SIG-M5 treated with dmso at 0.1 percent for 504 hours (cell line): ENCODE measurements at regions not wholly inside any gene's neighbourhood (a gene's known extent, or its start where the extent isn't known, plus 50 kb on each side); places are given as distances from the start of the nearest gene placed in this dataset.
A peak's percentile ranks its signal among the peaks of the same experiment; 100 is the strongest.
"Not testable (repeated sequence)": the region's sequence is repeated elsewhere in the genome, so short reads cannot be mapped to it uniquely, and the experiment has no call there.

Source experiments
- DNase-seq: peaks from one replicate; lab custom pipeline; 2025; ENCODE audit not compliant: unreplicated experiment; lab: John Stamatoyannopoulos, UW

GRCh38 chr1:108314815-108315214 is 70.9 kb upstream of the NBPF4 start:
- no peak for DNase-seq

- peak; percentile 21 for DNase-seq
Observed at GRCh38 chr1:108316545-108316944, 72.7 kb upstream of the NBPF4 start.

DNA sequence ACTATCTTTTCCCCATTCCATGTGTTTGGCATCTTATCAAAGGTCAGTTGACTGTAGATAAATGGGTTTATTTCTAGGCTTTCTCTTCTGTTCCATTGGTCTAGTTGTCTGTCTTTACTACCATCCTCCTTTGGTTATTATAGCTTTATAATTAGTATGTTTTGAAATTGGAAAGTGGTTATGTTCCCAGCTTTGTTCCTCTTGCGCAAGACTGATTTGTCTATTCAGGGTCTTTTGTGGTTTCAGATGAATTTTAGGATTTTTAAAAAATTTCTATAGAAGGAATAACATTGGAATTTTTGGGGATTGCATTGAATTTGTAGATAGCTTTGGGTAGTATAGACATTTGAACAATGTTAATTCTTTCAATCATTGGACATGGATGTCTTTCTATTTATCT is 77.0 kb upstream of the NBPF4 start:
- no peak for DNase-seq

DNA sequence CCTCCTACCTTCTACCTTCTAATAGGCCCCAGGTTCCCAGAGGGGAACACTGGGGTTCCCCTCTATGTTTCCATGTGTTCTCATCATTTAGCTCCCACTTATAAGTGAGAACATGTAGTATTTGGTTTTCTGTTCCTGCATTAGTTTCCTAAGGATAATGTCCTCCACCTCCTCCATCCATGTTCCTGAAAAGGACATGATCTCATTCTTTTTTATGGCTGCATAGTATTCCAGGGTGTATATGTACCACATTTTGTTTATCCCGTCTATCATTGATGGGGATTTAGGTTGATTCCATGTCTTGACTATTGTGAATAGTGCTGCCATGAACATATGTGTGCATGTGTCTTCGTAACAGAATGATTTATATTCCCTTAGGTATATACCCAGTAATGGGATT is 81.5 kb upstream of the NBPF4 start:
- DNase-seq, result not testable (repeated sequence)

DNA sequence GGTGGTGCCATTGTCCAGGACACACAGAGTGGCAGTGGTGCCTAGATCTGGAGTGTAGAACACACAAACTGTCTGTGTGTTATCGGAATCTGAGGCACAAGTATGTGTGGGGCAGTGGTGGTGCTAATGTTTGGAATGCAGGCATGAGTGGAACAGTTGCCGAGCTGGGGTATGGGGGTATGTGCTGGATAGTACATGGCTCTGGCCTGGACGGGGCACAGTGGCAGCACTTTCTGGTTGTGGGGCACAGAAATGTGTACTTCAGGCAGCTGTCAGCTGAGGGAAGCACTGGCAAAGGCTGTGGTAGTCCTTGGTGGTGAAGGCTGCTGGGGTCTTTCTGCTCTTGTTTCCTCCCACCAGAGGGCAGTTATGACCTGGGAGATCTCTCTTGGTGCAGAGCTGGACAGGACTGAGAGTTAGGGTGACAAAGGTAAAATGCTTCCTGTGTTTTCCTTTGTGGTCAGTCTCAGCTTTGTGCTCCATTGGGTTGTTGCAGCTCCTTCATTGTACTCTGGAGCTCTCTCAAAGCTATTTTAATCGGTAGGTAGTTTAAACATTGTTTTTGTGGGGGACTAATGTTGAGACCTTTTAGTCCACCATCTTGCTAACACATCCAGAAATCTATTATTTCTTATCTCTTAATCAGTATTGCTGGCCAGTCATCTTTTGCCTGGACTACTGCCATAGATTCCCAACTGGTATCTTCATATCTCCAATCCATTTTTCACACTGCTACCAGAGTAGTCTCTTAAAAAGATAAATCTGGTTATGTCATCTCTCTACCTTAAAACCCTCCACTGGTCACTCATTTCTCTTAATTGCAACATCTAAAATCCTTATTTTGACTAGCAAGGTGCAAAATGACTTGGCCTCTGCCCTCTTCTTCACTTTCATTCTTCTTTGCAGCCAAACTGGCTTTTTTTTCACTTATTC is 83.9 kb upstream of the NBPF4 start:
- DNase-seq, result peak; percentile 28

DNA sequence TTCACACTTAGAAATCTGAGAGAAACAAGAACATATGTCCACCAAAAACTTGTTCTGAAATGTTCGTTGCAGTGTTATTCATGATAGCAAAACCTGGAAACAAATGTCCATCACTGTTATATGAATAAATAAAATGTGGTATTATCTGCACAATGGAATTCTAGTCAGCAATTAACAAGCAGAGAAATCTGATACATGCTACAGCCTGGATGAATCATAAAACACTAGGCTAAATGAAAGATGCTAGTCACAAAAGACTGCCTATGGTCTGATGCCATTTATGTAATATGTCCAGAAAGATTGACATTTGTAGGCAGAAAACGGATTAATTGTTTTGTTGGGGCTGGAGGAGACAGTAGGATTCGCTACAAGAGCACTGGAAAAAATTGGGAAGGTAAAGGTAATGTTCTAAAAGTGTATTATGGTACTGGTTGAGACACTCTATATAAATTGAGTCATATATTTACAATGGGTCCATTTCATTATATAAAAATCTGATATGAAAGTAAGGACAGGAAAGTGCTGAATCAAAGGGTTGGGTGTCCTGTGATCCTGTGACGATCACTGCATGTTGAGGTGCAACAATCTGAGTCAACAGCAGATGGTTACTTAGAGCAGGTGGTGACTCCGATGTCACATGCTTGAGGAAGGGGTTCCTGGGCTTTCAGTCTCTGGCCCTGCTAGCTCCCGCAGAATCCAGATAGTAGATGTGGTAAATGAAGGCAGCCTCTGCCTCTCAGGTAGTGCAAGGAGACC is 102.1 kb upstream of the NBPF4 start:
- no peak for DNase-seq

DNA sequence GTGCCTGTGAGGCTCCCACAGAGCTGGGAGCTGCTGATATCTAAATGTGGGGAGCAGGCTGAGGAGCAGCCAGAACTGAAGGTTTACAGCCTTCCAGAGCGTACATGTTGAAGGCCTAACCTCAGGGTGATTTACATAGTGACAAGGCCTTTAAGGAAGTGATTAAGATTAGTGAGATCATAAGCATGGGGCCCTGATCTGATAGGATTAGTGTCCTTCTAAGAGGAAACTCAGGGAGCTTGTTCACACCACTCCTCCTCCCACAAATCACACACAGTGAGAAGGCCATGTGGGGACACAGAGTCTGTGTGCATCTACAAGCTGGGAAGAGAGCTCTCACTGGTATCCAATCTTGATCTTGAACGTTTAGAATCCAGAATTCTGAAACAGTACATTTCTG is 92.3 kb upstream of the NBPF6 start:
- peak; percentile 4 for DNase-seq

- DNase-seq, result not testable (repeated sequence)
Observed at GRCh38 chr1:108380059-108380832, 69.9 kb upstream of the NBPF6 start.
